ENCODE measurements at regions not wholly inside any gene's neighbourhood (a gene's known extent, or its start where the extent isn't known, plus 50 kb on each side); places are given as distances from the start of the nearest gene placed in this dataset.

GRCh38 chr1:29786195-29786594, 549.9 kb downstream of the PTPRU start (continued):
- TF ChIP-seq MEF2A (IDR thresholded peaks at IDR 0.05; ENCODE audit: insufficient read depth, low read depth, low read length), result no peak
- TF ChIP-seq E2F8 (IDR thresholded peaks at IDR 0.05; ENCODE audit: low read depth, partially characterized antibody), result no peak
- no peak for TF ChIP-seq ZBED1 (IDR thresholded peaks at IDR 0.05; ENCODE audit: borderline replicate concordance)
- TF ChIP-seq TARDBP (IDR thresholded peaks at IDR 0.05; ENCODE audit: borderline replicate concordance), result no peak
- no peak for TF ChIP-seq CTCF (IDR thresholded peaks at IDR 0.05 in 2 of 3, conservative IDR thresholded peaks at IDR 0.05 in 1 of 3; ENCODE audit: control insufficient read depth in 2 of 3, extremely low read depth in 1 of 3, insufficient read depth in 1 of 3, low read depth in 3 of 3, low read length in 3 of 3)
- TF ChIP-seq ETV6 (conservative IDR thresholded peaks at IDR 0.05 in 1 of 2, IDR thresholded peaks at IDR 0.05 in 1 of 2; ENCODE audit: borderline replicate concordance in 1 of 2, low read depth in 1 of 2), result no peak

GRCh38 chr1:29785554-29785953, 549.2 kb downstream of the PTPRU start:
- CTCF ChIA-PET, result no interaction called here
- SMC1A ChIA-PET (ENCODE audit: uncharacterized antibody, unreplicated experiment), result no interaction called here
- no peaks in the 10 kb centered on the region for H3K36me3 ChIP-seq (ENCODE audit: control insufficient read depth in 2 of 2, insufficient read depth in 2 of 2, low read length in 1 of 2)
- TF ChIP-seq REST (IDR thresholded peaks at IDR 0.05; ENCODE audit: low read depth, low read length) (no peak), TCF7 (IDR thresholded peaks at IDR 0.05; ENCODE audit: borderline replicate concordance) (no peak)
- ATAC-seq (no peak), FAIRE-seq (no peak), DNase-seq (ENCODE audit: low read depth, low spot score) (no peak)
- POLR2A ChIA-PET, result no interaction called here
- H3K9me3 ChIP-seq (replicated peaks; ENCODE audit: control insufficient read depth, insufficient read depth, low read length), result no peaks in the 10 kb centered on the region
- intact Hi-C loops (cut with micrococcal nuclease; ENCODE audit: unreplicated experiment) (no loop called here), in situ Hi-C loops (cut with MboI) (no loop called here)
- BruUV-seq (replicated peaks), result no TSS peak
- no peaks in the 10 kb centered on the region for H3K79me2 ChIP-seq (ENCODE audit: control insufficient read depth, insufficient read depth, low read length)
- no peak overlapping the region for H3K4me2 ChIP-seq (ENCODE audit: control insufficient read depth, insufficient read depth)
- no peak overlapping the region for H3K4me3 ChIP-seq
- H3K27me3 ChIP-seq (replicated peaks in 1 of 2; ENCODE audit: control insufficient read depth in 2 of 2, insufficient read depth in 2 of 2, low read length in 1 of 2), result peaks cover 4 to 5% of the 10 kb centered on the region in 2 experiments; a peak in 3 of 4 replicates
- H3K4me1 ChIP-seq (ENCODE audit: control insufficient read depth, insufficient read depth, low read length), result no peaks in the 10 kb centered on the region
- H2AFZ ChIP-seq (ENCODE audit: control insufficient read depth, low read depth, low read length), result no peak overlapping the region
- no peaks in the 10 kb centered on the region for H4K20me1 ChIP-seq (ENCODE audit: control insufficient read depth, insufficient read depth)
- H3K9ac ChIP-seq (ENCODE audit: control insufficient read depth, insufficient read depth, low read length), result no peak overlapping the region
- H3K27ac ChIP-seq (ENCODE audit: control insufficient read depth, insufficient read depth), result no peak overlapping the region
- RAD21 ChIA-PET (ENCODE audit: unreplicated experiment), result no interaction called here
- 23% methylated on average over 5 of the region's 5 CpGs for WGBS (ENCODE audit: insufficient coverage, insufficient replicate concordance, low lambda C conversion rate, missing lambda C conversion rate)
